GM18909 (cell line): ENCODE measurements at regions not wholly inside any gene's neighbourhood (a gene's known extent, or its start where the extent isn't known, plus 50 kb on each side); places are given as distances from the start of the nearest gene placed in this dataset.

Experiments used
- ATAC-seq: cut with Tn5 transposase; IDR thresholded peaks from one replicate; pipeline ENCODE4 v1.9.1; 2021; ENCODE audit warnings: mild to moderate bottlenecking; ENCODE audit not compliant: unreplicated experiment, poor library complexity

DNA sequence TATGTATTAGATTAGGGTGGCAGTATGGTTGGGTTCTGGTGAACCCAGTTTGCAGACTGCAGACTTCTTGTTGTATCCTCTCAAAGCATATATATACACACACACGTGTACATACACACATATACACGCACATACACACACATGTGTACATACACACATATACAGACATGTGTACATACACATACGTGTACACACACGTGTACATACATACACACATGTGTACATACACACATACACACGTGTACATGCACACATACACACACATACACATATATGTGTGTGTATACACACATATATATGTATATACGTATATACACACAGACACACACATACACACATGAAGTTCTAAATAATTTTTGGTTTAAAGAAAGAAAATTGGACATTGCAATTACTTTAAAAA lies 780.2 kb downstream of the FLRT2 start:
- no peak for ATAC-seq

DNA sequence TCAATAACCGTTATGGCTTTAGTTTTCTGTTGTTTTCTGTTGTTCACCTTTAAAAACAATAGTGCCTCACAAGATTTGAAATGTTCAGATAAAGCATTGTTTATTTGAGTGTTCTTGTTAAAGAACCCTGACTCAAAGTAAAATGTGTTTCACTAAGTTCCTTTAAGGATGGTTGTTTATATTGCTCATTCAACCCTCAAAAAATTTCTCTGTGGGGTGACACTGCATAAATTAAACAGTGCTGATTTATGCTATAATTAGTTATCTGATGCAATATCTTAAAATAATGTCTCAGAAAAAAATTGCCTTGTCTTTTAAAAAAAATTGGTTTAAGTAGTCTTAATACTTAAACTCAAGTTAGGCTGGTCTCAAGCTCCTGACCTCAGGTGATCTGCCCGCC lies 775.1 kb downstream of the FLRT2 start:
- ATAC-seq, result no peak

GRCh38 chr14:86299994-86300393 lies 770.0 kb downstream of the FLRT2 start:
- no peak for ATAC-seq

GRCh38 chr14:86296173-86296572 lies 766.2 kb downstream of the FLRT2 start:
- no peak for ATAC-seq

DNA sequence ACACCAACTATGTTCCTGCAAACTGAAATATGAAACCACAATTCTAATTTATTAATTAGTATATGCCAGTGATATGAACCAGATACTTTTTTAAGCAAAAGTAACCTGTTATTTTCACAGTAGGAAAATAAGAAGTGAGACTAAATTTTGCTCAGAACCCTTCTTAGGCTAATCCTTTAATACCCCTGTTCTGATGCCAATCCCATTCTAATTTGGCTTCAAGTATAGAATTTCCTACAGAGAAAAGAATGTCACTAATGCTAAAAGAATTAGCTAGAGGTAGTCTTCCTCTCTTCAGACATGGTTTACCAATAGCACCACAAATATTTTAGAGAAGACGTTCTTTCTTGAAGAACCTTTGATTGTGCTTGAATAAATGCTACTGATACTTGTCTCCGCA lies 758.4 kb downstream of the FLRT2 start:
- ATAC-seq, result no peak

DNA sequence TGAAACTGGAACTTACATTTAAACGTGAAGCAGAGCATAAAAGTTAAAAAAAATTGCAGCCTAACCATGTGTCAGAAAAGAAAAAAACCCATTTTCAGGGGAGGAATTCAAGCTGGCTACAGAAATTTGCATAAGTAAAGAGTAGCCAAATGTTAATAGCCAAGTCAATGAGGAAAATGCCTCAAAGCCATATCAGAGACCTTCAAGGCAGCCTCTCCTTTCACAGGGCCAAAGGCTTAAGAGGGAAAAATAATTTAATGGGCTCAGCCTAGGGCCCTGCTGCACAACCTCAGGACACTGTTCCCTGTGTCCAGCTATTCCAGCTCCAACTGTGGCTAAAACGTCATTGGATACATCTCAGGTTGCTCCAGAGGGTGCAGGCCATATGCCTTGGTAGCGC lies 749.5 kb downstream of the FLRT2 start:
- no peak for ATAC-seq

- no peak for ATAC-seq
Measured at GRCh38 chr14:86257973-86258372, 728.0 kb downstream of the FLRT2 start.

GRCh38 chr14:86243158-86243557 lies 713.2 kb downstream of the FLRT2 start:
- ATAC-seq, result no peak

- ATAC-seq, result no peak
Measured at GRCh38 chr14:86237733-86238132, 707.8 kb downstream of the FLRT2 start.

DNA sequence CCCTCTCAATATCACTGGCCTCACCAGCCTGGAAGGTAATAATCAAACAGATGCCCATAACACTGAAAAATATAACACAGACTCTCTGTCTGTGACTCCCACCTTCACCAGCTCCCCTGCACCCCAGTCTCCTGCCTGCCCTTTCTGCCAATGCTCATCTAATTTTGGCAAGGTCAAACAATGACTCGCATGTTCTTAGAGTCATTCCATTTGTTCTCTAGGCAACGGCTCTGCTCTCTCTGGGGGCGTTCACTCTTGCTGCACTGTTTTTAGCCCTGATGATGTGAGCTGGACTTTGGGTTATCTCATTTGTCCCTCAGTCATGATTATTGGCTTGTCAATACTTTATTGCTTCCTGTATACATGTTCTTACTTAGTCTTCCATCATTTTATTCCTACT lies 691.8 kb downstream of the FLRT2 start:
- no peak for ATAC-seq

DNA sequence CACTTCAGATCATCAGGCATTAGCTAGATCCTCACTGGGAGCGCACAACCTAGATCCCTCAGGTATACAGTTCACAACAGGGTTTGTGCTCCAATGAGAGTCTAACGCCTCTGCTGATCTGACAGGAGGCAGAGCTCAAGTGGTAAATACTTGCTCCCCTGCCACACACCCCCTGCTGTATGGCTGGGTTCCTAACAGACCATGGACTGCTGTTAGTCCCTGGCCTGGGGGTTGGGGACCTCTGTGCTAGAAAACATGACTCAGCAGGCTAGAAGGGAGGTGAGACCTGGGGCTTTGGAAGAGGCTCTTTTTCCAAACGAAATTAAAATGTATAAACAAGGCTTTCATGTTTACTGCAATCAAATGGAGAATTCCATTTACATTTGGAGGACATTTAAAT lies 691.1 kb downstream of the FLRT2 start:
- ATAC-seq, result no peak

- no peak for ATAC-seq
Measured at GRCh38 chr14:86217523-86217922, 687.6 kb downstream of the FLRT2 start.

- no peak for ATAC-seq
Measured at GRCh38 chr14:86203843-86204242, 673.9 kb downstream of the FLRT2 start.

DNA sequence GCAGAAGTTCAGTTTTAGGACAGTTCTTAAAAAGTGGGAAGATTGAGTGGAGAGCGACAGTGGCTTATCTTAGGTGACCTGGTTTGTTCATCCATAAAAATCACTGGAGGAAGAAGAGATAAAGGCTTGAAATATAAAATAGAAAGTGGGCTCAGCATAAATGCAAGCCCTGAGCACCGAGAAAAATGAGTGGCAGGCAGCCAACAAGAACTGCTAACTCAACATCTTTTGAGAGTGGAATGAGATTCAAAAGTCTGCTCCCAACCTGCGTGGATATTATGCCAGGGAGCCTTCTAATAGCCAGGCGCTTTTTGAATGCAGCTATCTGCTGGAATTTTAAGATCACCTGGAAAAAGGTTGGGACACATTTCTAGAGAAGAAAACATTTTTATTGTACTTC lies 666.5 kb downstream of the FLRT2 start:
- no peak for ATAC-seq

DNA sequence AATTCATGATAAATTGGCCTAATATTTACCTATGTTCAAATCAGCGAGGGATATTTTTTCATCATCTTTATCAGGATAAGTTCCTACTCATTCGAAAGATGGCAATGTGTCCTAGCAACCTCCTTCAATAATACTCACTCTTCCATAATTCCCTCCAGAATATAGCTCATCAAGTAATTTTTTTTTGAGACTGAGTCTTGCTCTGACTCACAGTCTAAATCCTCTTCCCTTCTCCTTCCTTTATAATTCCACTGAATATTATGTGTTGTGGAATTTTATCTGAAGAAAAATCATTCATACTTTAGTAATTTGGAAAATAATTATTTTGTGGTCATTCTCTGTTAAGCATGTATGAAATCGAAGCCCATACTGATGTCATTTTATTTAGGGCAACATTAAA lies 663.8 kb downstream of the FLRT2 start:
- no peak for ATAC-seq

- no peak for ATAC-seq
Measured at GRCh38 chr14:86179980-86180379, 650.0 kb downstream of the FLRT2 start.

DNA sequence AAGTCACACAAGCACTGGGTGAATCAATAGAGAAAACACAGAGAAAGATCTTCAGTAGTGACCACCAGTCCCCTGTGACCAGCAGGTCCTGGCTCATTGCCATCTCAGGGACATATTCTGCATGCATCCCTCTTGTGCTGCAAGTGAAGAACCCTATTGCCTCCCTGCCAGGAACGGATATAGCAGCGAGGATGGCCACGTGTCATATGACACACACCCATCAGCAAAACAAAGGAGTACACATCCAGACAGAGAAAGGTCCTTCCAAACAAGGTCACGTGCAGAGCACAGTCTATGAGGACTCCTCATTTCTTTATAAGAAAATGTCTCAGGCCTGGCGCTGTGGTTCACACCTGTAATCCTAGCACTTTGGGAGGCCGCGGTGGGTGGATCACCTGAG lies 638.4 kb downstream of the FLRT2 start:
- no peak for ATAC-seq

DNA sequence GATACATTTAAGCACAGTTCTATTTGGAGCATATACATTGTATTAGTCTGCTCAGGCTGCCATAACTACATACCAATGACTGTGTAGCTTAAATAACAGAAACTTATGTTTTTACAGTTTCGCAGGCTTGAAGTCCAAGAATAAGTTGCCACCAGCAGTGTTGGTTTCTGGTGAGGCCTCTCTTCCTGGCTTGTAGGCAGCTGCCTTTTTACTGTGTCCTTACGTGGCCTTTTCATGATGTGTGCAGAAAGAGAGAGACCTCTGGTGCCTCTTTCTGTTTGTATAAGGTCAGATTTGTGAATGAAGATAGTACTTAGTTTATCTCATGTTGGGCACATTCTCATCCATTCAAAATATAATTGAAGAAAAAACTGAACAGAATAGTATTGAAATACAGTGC lies 636.6 kb downstream of the FLRT2 start:
- ATAC-seq, result no peak

GRCh38 chr14:86153480-86153879 lies 623.5 kb downstream of the FLRT2 start:
- ATAC-seq, result no peak

GRCh38 chr14:86143248-86143647 lies 613.3 kb downstream of the FLRT2 start:
- ATAC-seq, result no peak

DNA sequence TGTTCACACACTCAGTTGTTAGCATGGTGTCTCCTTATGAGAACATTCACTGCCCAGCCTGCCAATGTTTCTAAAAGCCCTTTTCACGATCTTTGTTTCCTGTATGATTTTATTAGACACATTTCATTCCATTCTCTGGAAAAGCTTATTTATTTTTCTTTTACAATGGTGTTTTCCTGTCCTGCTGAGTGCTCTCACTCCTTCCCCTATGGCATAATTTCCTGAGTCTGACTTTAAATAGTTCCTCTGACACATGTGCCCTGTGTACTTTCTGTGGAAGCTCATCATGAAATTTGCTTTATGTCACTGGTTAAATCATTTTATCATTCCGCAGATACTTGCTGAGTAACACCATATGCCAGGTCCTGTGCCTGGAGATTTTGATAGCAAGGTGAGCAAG lies 612.0 kb downstream of the FLRT2 start:
- no peak for ATAC-seq

DNA sequence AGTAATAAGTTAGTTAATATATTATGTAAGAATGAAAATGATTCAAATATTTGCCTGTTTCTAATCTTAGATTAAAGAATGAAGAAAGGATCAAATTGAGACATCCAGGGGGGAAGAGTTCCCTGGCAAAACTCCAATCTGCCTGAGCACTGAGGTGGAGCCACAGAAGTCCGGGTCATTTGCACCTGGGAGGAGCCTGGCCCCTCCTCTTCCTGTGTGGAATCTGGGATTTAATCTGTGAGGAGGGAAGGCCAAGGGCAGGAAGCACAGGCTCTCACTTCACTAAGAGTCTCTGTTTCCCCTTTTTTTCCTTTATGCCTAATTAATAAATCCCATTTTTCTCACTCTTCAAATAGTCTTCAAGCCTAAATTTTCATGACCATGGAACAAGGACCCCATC lies 599.5 kb downstream of the FLRT2 start:
- no peak for ATAC-seq

DNA sequence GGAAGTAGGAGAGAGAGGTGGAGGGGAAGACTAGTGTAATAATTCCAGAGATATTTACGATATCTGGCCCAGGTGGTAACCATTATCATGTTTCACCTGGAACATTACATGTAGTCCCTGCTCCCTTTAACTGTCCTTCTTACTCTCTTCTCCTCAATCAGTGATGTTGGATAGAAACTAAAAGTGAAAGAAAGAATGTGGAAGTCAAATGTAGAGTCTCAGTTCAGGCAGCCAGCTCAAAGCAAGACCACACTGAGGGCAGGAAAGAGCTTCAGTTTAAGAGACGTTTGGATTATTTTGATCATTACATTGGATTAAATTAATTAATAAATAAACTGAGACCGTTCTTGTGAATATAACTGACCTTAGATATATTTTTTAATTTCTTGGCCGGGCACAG lies 594.4 kb downstream of the FLRT2 start:
- ATAC-seq, result no peak
